Ovary (tissue), 7 donors: ENCODE measurements at regions not wholly inside any gene's neighbourhood (a gene's known extent, or its start where the extent isn't known, plus 50 kb on each side); places are given as distances from the start of the nearest gene placed in this dataset.

Experiments used
- DNase-seq, 5 donors: peaks; one replicate each; pipeline ENCODE4 v3.0.0-alpha.2; 2019 to 2020
- H3K27ac ChIP-seq, 2 donors: fragments of 200-600 bp; one replicate each; pipeline versions ENCODE4 v1.5.1 to v1.8.0; 2019 to 2022
- H3K27me3 ChIP-seq: fragments of 200-600 bp; one replicate; pipeline ENCODE4 v1.8.0; 2022
- H3K36me3 ChIP-seq: fragments of 200-600 bp; sonication (generic); one replicate; pipeline ENCODE4 v1.5.1; 2019
- H3K4me1 ChIP-seq: one replicate; pipeline ENCODE4 v1.8.1; 2013; ENCODE audit warnings: mild to moderate bottlenecking, moderate library complexity; ENCODE audit not compliant: insufficient read depth
- H3K4me3 ChIP-seq: fragments of 200-600 bp; sonication (generic); one replicate; pipeline ENCODE4 v1.5.1; 2017
- H3K9me3 ChIP-seq, 2 donors: fragments of 200-600 bp in 1 of 2; sonication (generic) in 1 of 2; one replicate each; pipeline versions ENCODE4 v1.5.1 to v1.8.1; 2013 to 2019; ENCODE audit warnings: mild to moderate bottlenecking in 1 of 2, moderate library complexity in 1 of 2
- EP300 ChIP-seq: sonication (generic); formaldehyde crosslinking; IDR thresholded peaks from one replicate; pipeline ENCODE4 v1.6.1; 2017; ENCODE audit warnings: antibody characterized with exemption
- POLR2A ChIP-seq: fragments of 450-650 bp; IDR thresholded peaks from one replicate; pipeline ENCODE4 v1.6.1; 2017; ENCODE audit warnings: antibody characterized with exemption, mild to moderate bottlenecking, moderate library complexity
- WGBS, 3 donors: extraction: QIAGEN DNeasy Blood & Tissue Kit in 1 of 3; methylation state at CpG; one replicate each; pipeline versions ENCODE4 v1.1.5 to v1.1.7; 2013 to 2017; 5-methylcytosine and 5-hydroxymethylcytosine counted together
- intact Hi-C, 4 donors: fragments of 100-400 bp; cut with DNase I; formaldehyde crosslinking; loops; one replicate each; pipeline versions ENCODE4 v1.11.0 to v1.15.1; 2022 to 2023
- TF ChIP-seq, protein P1 (sequence below), 3 donors: fragments of 450-650 bp in 2 of 3; fragments of 200-600 bp in 1 of 3; IDR thresholded peaks; one replicate each; pipeline versions ENCODE4 v1.5.1 to v1.8.0; 2016 to 2022; ENCODE audit warnings: antibody characterized with exemption in 3 of 3, mild to moderate bottlenecking in 1 of 3
- donor health status: DM: no; HTN: no; CAD: no; lungs with moderate emphysema.
- donor health status: DM: no; HTN: no; CAD: no.
- donor health status: Bipolar disorder and iron deficiency.
- donor health status: DM: no; HTN: no; CAD: no.
- donor health status: DM: yes; HTN: yes; CAD: no.

DNA sequence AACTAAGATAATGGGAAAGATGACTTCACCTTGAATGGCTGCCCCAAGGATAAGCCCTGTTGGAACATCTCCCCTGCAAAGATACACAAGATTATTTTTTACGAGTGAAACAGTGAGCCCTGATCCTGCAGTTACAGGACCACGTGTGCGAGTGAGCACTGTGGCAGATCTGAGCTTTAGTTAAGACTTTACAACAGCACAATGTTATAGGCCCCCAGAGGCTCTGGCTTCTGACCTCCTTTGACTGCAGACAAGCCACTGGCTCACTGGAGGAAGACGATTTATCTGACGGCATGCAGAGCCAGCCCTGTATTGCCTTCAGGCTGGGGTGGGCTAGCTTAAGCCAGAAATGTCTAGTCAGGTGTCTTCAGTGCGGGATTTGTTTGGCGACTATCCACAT lies 174.4 kb downstream of the ARRDC4 start:
- 63 to 76% (median 68%) methylated on average over 7 of the region's 7 CpGs for WGBS, 3 donors
- no peaks in the 10 kb centered on the region for H3K36me3 ChIP-seq
- no peaks in the 10 kb centered on the region for H3K27me3 ChIP-seq
- H3K27ac ChIP-seq = no peak overlapping the region
- DNase-seq = no peak
- intact Hi-C loops = no loop called here
- H3K9me3 ChIP-seq = no peaks in the 10 kb centered on the region
- H3K4me1 ChIP-seq = no peaks in the 10 kb centered on the region
- H3K4me3 ChIP-seq = no peak overlapping the region
- TF ChIP-seq POLR2A (no peak), EP300 (no peak)
- TF ChIP-seq, protein P1, sequence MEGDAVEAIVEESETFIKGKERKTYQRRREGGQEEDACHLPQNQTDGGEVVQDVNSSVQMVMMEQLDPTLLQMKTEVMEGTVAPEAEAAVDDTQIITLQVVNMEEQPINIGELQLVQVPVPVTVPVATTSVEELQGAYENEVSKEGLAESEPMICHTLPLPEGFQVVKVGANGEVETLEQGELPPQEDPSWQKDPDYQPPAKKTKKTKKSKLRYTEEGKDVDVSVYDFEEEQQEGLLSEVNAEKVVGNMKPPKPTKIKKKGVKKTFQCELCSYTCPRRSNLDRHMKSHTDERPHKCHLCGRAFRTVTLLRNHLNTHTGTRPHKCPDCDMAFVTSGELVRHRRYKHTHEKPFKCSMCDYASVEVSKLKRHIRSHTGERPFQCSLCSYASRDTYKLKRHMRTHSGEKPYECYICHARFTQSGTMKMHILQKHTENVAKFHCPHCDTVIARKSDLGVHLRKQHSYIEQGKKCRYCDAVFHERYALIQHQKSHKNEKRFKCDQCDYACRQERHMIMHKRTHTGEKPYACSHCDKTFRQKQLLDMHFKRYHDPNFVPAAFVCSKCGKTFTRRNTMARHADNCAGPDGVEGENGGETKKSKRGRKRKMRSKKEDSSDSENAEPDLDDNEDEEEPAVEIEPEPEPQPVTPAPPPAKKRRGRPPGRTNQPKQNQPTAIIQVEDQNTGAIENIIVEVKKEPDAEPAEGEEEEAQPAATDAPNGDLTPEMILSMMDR (IDR thresholded peaks at IDR 0.05) = no peak

DNA sequence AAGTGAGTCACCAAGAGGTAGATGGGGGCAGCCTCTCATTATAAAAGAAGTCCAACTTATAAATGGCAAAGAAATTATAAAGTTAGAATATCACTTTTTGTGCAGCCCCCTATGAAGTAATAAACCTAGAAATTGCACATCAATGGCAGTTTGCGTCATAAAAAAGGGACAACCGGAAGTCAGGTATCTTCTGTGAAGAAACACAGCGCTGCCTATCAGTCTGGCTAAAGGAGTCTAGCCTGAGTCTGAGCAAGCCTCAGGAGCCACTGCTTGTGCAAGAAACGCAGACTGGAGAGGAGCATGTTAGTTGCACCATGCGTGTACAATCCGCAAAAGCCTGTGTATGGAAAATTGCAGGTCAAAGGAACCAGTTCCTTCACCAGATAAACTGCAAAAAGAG lies 178.4 kb downstream of the ARRDC4 start:
- no peaks in the 10 kb centered on the region for H3K27me3 ChIP-seq
- 72 to 89% (median 87%) methylated on average over 6 of the region's 6 CpGs for WGBS, 3 donors
- DNase-seq = no peak

DNA sequence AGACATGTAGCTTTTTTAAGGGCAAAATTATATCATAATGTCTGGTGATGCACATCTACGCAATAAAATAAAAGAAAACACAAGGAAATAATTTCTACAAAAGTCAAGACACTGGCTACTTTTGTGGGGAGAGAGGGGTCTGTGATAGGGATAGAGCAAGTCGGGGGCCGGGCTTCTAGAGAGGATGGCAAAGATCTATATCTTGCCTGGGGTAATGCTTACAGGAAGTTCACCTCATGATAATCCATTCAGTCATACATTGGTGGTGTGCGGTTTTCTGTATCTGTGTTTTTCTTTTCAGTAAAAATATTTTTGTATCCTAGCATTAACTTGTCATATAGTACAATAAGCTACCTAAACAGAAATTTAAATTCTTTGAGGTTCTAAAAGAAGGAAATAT lies 178.8 kb downstream of the ARRDC4 start:
- Histone ChIP-seq H3K4me1 (no peaks in the 10 kb centered on the region), H3K4me3 (no peak overlapping the region), H3K36me3 (no peaks in the 10 kb centered on the region), H3K27me3 (no peaks in the 10 kb centered on the region), H3K27ac (no peak overlapping the region), H3K9me3 (no peaks in the 10 kb centered on the region)
- DNase-seq = no peak
- no peak for TF ChIP-seq EP300
- TF ChIP-seq, protein P1 (IDR thresholded peaks at IDR 0.05) = no peak
- no peak for TF ChIP-seq POLR2A
- intact Hi-C loops = no loop called here
- WGBS, 3 donors = 76 to 84% (median 76%) methylated on average over 4 of the region's 4 CpGs

More for the DNA sequence above, 178.4 kb downstream of the ARRDC4 start:
- Histone ChIP-seq H3K27ac (no peak overlapping the region), H3K36me3 (no peaks in the 10 kb centered on the region), H3K9me3 (no peaks in the 10 kb centered on the region), H3K4me3 (no peak overlapping the region), H3K4me1 (no peaks in the 10 kb centered on the region)
- intact Hi-C loops = no loop called here
- TF ChIP-seq POLR2A (no peak), EP300 (no peak)
- TF ChIP-seq, protein P1 (IDR thresholded peaks at IDR 0.05) = no peak

DNA sequence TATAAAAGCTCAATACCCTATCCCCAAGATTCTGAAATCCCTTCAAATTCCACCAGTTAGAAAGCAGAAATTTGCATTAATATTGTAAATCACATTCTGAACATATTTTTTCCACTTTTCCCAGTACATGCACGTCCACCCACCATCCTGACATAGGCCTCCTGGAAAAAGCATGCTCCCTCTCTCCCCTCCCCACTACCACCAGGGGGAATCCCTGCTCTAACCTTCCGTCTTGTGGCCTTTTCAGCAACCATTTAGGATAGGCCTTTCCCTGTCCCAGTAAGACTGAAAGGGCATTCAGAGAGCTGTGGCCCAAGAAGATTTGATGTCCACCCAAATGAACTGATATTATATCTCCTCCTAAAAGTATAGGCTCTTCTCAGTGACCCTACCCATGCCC lies 182.1 kb downstream of the ARRDC4 start:
- Histone ChIP-seq H3K9me3 (no peaks in the 10 kb centered on the region), H3K4me3 (no peak overlapping the region), H3K27ac (no peak overlapping the region), H3K4me1 (no peaks in the 10 kb centered on the region), H3K27me3 (no peaks in the 10 kb centered on the region), H3K36me3 (no peaks in the 10 kb centered on the region)
- no peak for DNase-seq
- WGBS, 3 donors = 49 to 68% (median 55%) methylated on average over 2 of the region's 2 CpGs
- TF ChIP-seq POLR2A = no peak
- TF ChIP-seq EP300 = no peak
- TF ChIP-seq, protein P1 (IDR thresholded peaks at IDR 0.05) = no peak
- intact Hi-C loops = no loop called here

DNA sequence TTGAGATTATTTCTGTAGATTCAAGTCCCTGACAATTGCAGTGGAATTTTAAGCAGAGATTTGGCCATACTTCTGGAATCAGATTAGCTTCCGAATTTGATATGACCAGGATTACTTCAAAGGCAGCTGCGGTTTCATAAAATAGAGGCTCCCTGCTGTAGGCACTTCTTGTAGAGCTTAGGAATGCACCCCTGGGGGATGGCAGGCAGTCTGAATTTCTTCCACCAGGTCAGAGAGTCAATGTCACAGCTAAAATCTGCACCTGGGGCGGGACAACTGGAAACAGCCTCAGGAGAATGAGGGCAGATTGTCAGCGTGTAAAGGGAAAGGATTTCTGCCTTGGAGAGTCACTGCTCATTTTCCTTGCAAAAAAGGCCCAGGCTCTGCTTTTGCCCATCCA lies 182.6 kb downstream of the ARRDC4 start:
- no peaks in the 10 kb centered on the region for H3K9me3 ChIP-seq
- 65 to 70% (median 67%) methylated on average over 4 of the region's 4 CpGs for WGBS, 3 donors
- intact Hi-C loops = no loop called here

More for the DNA sequence above, 182.6 kb downstream of the ARRDC4 start:
- Histone ChIP-seq H3K27ac (no peak overlapping the region), H3K27me3 (no peaks in the 10 kb centered on the region), H3K4me1 (no peaks in the 10 kb centered on the region), H3K36me3 (no peaks in the 10 kb centered on the region), H3K4me3 (no peak overlapping the region)
- DNase-seq = no peak
- no peak for TF ChIP-seq POLR2A
- TF ChIP-seq, protein P1 (IDR thresholded peaks at IDR 0.05) = no peak
- TF ChIP-seq EP300 = no peak
